A673 (cell line): ENCODE measurements at regions not wholly inside any gene's neighbourhood (a gene's known extent, or its start where the extent isn't known, plus 50 kb on each side); places are given as distances from the start of the nearest gene placed in this dataset.

Source experiments
- EZH2 ChIP-seq: fragments of 200-600 bp; sonication (generic); IDR thresholded peaks from 2 replicates; pipeline ENCODE4 v1.6.1; 2017; ENCODE audit warnings: borderline replicate concordance, low read depth, mild to moderate bottlenecking, mixed read lengths, antibody characterized with exemption, low read length; ENCODE audit not compliant: poor library complexity, severe bottlenecking
- TF ChIP-seq, protein P1 (sequence below): fragments of 300-800, 200-600 bp; sonication (generic); conservative IDR thresholded peaks from 2 replicates; pipeline ENCODE4 v1.5.1; 2017; ENCODE audit warnings: low read depth, mild to moderate bottlenecking, antibody characterized with exemption, low read length, moderate library complexity, mixed read lengths

DNA sequence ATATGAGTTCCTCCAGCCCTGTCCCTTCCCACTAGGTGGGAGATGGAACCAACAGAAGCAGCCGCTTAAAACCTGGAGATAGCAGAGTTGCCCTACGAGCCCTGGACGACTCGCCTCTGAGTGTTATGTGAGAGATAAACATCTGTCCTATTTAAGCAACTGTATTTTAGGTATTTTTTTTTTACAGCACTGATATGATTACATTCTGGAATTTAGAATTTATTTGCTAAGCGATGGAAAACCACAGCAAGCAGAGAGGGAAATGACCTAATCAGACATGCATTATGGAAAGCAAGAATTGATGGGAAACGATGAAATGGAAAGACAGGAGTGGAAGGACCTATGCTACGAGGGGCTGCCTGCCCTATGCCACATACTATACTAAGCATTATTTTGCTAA, 379.0 kb upstream of the IL12A start:
- TF ChIP-seq, protein P1, sequence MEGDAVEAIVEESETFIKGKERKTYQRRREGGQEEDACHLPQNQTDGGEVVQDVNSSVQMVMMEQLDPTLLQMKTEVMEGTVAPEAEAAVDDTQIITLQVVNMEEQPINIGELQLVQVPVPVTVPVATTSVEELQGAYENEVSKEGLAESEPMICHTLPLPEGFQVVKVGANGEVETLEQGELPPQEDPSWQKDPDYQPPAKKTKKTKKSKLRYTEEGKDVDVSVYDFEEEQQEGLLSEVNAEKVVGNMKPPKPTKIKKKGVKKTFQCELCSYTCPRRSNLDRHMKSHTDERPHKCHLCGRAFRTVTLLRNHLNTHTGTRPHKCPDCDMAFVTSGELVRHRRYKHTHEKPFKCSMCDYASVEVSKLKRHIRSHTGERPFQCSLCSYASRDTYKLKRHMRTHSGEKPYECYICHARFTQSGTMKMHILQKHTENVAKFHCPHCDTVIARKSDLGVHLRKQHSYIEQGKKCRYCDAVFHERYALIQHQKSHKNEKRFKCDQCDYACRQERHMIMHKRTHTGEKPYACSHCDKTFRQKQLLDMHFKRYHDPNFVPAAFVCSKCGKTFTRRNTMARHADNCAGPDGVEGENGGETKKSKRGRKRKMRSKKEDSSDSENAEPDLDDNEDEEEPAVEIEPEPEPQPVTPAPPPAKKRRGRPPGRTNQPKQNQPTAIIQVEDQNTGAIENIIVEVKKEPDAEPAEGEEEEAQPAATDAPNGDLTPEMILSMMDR = no peak
- TF ChIP-seq EZH2 = no peak
